Vagina (tissue), 2 donors: ENCODE measurements at regions not wholly inside any gene's neighbourhood (a gene's known extent, or its start where the extent isn't known, plus 50 kb on each side); places are given as distances from the start of the nearest gene placed in this dataset.

Experiments used
- DNase-seq, 2 donors: peaks; one replicate each; pipeline ENCODE4 v3.0.0-alpha.2; 2017; ENCODE audit errors: extremely low spot score in 2 of 2
- H3K27ac ChIP-seq: fragments of 200-600 bp; sonication (generic); one replicate; pipeline ENCODE4 v1.5.1; 2019
- H3K27me3 ChIP-seq: fragments of 200-600 bp; sonication (generic); one replicate; pipeline ENCODE4 v1.5.1; 2019
- H3K36me3 ChIP-seq, 2 donors: fragments of 200-600 bp; sonication (generic); one replicate each; pipeline ENCODE4 v1.5.1; 2017 to 2019
- H3K4me1 ChIP-seq: fragments of 200-600 bp; sonication (generic); one replicate; pipeline ENCODE4 v1.5.1; 2019
- H3K4me3 ChIP-seq, 2 donors: fragments of 200-600 bp; sonication (generic); 1 replicate in 1 of 2; 2 replicates in 1 of 2; pipeline ENCODE4 v1.5.1; 2016 to 2019
- H3K9me3 ChIP-seq: fragments of 200-600 bp; sonication (generic); one replicate; pipeline ENCODE4 v1.5.1; 2019
- POLR2A ChIP-seq, 2 donors: fragments of 450-650 bp; IDR thresholded peaks; one replicate each; pipeline ENCODE4 v1.6.1; 2017; ENCODE audit warnings: antibody characterized with exemption in 2 of 2, mild to moderate bottlenecking in 2 of 2, moderate library complexity in 2 of 2
- POLR2AphosphoS5 ChIP-seq, 2 donors: sonication (generic); formaldehyde crosslinking; IDR thresholded peaks; one replicate each; pipeline ENCODE4 v1.9.0; 2017; ENCODE audit warnings: antibody characterized with exemption in 2 of 2, mild to moderate bottlenecking in 2 of 2, low read depth in 1 of 2; ENCODE audit not compliant: insufficient read depth in 1 of 2
- intact Hi-C: fragments of 100-400 bp; cut with DNase I; formaldehyde crosslinking; loops from one replicate; pipeline ENCODE4 v1.15.1; 2023
- TF ChIP-seq, protein P1 (sequence below), 3 experiments: fragments of 450-650 bp in 2 of 3; fragments of 200-600 bp in 1 of 3; sonication (generic) in 1 of 3; IDR thresholded peaks; one replicate each; pipeline ENCODE4 v1.5.1; 2017 to 2019; ENCODE audit warnings: antibody characterized with exemption in 3 of 3, mild to moderate bottlenecking in 2 of 3, moderate library complexity in 2 of 3

DNA sequence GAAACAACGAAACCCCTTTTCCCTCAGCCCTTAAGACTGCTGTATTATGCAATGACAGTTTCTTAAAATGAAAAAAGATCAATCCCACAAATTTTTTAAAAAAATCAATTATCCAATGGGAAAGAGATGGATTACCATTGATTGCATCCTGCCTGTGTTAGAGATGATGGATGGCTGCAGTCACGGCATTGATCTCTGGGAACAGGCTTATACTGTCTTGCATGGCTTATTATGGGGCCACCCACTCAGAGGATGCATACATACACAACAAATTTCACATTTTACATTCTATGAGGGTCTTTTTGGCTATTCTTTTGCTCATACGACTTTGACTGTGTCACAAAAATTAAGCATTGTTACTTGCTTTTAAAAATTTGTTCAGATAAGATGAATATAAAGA lies 724.3 kb downstream of the HDGFL1 start:
- H3K4me3 ChIP-seq = no peak overlapping the region
- DNase-seq = no peak
- no peak overlapping the region for H3K27ac ChIP-seq
- H3K27me3 ChIP-seq = no peaks in the 10 kb centered on the region
- TF ChIP-seq, protein P1, sequence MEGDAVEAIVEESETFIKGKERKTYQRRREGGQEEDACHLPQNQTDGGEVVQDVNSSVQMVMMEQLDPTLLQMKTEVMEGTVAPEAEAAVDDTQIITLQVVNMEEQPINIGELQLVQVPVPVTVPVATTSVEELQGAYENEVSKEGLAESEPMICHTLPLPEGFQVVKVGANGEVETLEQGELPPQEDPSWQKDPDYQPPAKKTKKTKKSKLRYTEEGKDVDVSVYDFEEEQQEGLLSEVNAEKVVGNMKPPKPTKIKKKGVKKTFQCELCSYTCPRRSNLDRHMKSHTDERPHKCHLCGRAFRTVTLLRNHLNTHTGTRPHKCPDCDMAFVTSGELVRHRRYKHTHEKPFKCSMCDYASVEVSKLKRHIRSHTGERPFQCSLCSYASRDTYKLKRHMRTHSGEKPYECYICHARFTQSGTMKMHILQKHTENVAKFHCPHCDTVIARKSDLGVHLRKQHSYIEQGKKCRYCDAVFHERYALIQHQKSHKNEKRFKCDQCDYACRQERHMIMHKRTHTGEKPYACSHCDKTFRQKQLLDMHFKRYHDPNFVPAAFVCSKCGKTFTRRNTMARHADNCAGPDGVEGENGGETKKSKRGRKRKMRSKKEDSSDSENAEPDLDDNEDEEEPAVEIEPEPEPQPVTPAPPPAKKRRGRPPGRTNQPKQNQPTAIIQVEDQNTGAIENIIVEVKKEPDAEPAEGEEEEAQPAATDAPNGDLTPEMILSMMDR (IDR thresholded peaks at IDR 0.05) = no peak
- TF ChIP-seq POLR2AphosphoS5 (IDR thresholded peaks at IDR 0.05; ENCODE audit: insufficient read depth in 1 of 2, low read depth in 1 of 2) (no peak), POLR2A (IDR thresholded peaks at IDR 0.05) (no peak)
- H3K4me1 ChIP-seq = no peaks in the 10 kb centered on the region
- H3K36me3 ChIP-seq = no peaks in the 10 kb centered on the region
- no peaks in the 10 kb centered on the region for H3K9me3 ChIP-seq
- intact Hi-C loops = no loop called here

DNA sequence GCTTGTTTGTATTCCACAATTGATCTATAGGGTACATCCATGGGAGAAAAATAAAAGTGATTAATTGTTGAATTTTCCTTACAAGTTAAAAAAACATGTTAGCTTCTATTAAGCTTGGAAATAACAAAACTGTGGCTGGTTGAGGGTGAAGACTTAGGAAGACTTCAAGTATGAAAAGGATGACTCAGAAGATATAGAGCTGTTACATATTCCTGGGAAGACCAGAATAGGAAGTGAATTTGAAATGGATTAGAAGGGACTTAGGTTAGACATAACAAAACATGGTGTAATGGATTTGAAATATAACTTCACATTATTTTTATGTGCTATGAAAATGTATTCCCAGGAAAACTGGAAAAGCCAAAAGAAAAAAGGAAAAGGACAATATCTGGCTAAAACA lies 732.2 kb downstream of the HDGFL1 start:
- Histone ChIP-seq H3K36me3 (no peaks in the 10 kb centered on the region), H3K27ac (no peak overlapping the region), H3K4me3 (no peak overlapping the region), H3K4me1 (no peaks in the 10 kb centered on the region), H3K27me3 (no peaks in the 10 kb centered on the region), H3K9me3 (no peaks in the 10 kb centered on the region)
- intact Hi-C loops = loop anchor here (10.0 kb wide), 1 partner anchor 527 kb away; no protein-coding TSS in a partner anchor
- DNase-seq = no peak
- TF ChIP-seq POLR2A (IDR thresholded peaks at IDR 0.05) = no peak
- TF ChIP-seq POLR2AphosphoS5 (IDR thresholded peaks at IDR 0.05; ENCODE audit: insufficient read depth in 1 of 2, low read depth in 1 of 2) = no peak
- TF ChIP-seq, protein P1 (IDR thresholded peaks at IDR 0.05) = no peak

DNA sequence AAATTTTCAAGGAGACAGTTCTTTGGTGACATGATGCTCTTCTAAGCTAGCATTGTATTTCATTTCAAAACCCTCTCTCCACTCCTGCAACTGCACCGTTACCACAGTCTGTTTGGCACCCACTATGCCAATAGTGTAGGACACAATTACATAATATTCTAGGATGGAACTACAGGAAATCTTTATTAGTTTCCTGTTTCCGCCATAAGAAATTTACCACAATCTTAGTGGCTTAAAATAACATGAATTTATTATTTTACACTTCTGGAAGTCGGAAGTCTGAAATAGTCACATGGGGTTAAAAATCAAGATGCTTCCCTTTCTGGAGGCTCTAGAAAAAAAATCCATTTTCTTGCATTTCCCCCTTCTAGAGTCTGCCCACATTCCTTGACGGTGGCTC lies 733.1 kb downstream of the HDGFL1 start:
- Histone ChIP-seq H3K4me1 (no peaks in the 10 kb centered on the region), H3K36me3 (no peaks in the 10 kb centered on the region), H3K27me3 (no peaks in the 10 kb centered on the region), H3K27ac (no peak overlapping the region), H3K9me3 (no peaks in the 10 kb centered on the region), H3K4me3 (no peak overlapping the region)
- no peak for DNase-seq
- no peak for TF ChIP-seq POLR2A (IDR thresholded peaks at IDR 0.05)
- no peak for TF ChIP-seq POLR2AphosphoS5 (IDR thresholded peaks at IDR 0.05; ENCODE audit: insufficient read depth in 1 of 2, low read depth in 1 of 2)
- TF ChIP-seq, protein P1 (IDR thresholded peaks at IDR 0.05) = no peak
- intact Hi-C loops = loop anchor here (10.0 kb wide), 1 partner anchor 528 kb away; no protein-coding TSS in a partner anchor

DNA sequence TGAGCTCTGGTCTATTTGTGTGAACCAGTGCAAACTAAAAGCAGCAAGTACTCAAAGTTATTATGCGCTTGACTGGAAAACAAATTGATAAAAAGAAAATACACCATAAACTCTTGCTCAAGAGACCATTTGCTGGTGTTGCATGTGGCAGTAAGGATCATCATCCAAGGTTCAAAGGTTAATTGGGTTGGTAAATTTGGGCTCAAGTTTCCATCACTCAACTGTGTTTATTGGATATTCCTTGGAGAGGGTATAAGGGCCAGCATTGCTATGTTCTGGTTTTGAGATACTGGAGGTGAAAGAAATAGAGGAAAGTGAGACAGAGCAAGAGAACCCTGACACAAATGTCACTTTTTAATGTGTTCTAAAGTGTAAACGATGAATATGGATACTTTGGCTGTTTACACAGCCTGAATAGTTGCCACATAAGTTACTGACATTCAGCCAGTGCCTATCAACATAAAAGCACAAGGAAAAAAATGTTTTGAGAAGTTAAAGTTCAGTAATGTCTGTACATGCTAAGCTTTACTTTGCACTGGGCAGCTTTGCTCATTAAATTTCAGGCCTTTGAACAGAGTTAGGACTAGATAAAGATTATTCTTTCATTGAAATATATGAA lies 736.1 kb downstream of the HDGFL1 start:
- no peaks in the 10 kb centered on the region for H3K9me3 ChIP-seq
- TF ChIP-seq POLR2AphosphoS5 (IDR thresholded peaks at IDR 0.05; ENCODE audit: insufficient read depth in 1 of 2, low read depth in 1 of 2) (no peak), POLR2A (IDR thresholded peaks at IDR 0.05) (no peak)
- TF ChIP-seq, protein P1 (IDR thresholded peaks at IDR 0.05) = no peak
- no peaks in the 10 kb centered on the region for H3K36me3 ChIP-seq
- H3K27ac ChIP-seq = no peak overlapping the region
- DNase-seq = no peak
- H3K4me1 ChIP-seq = no peaks in the 10 kb centered on the region
- no peaks in the 10 kb centered on the region for H3K27me3 ChIP-seq
- intact Hi-C loops = loop anchor here (10.0 kb wide), 1 partner anchor 531 kb away; no protein-coding TSS in a partner anchor
- H3K4me3 ChIP-seq = no peak overlapping the region

DNA sequence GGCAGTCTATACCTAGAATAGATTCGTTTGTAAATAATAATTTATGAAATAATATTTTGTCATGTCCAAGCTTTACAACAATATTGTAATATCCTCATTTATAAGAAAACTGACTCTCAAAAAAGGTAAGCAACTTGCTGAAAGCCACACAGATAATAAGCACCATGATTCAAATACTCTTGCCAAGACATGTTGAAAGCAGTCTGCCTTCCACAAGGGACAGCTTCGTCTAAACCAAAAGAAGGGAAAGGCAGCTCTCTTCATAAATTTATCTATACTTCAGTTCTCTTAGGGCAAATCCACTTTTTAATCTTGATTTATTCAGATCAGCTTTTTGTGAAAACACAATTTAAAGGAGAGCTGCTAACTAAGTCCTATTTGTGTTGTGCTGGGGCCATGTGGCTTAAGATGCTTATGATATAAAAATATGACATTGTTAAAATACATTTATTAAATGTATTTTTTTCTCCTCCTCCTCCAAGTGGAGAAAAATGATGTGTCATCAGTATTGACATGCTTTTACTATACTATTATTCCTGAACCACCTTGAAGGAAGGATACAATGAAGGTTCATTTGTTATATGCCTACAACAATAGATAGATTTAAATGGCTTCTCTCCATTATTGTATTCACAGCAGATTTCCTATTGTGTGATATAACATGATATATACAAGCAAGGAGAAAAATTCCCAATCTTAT lies 737.0 kb downstream of the HDGFL1 start:
- Histone ChIP-seq H3K4me3 (no peak overlapping the region), H3K27me3 (no peaks in the 10 kb centered on the region), H3K9me3 (no peaks in the 10 kb centered on the region), H3K36me3 (no peaks in the 10 kb centered on the region), H3K4me1 (no peaks in the 10 kb centered on the region), H3K27ac (no peak overlapping the region)
- no peak for DNase-seq
- TF ChIP-seq POLR2A (IDR thresholded peaks at IDR 0.05) (no peak), POLR2AphosphoS5 (IDR thresholded peaks at IDR 0.05; ENCODE audit: insufficient read depth in 1 of 2, low read depth in 1 of 2) (no peak)
- TF ChIP-seq, protein P1 (IDR thresholded peaks at IDR 0.05) = no peak
- intact Hi-C loops = loop anchor here (10.0 kb wide), 1 partner anchor 532 kb away; no protein-coding TSS in a partner anchor
